CD4-positive, alpha-beta T cell treated with Interleukin-1 beta for 1 hour (primary cell): ENCODE measurements at regions not wholly inside any gene's neighbourhood (a gene's known extent, or its start where the extent isn't known, plus 50 kb on each side); places are given as distances from the start of the nearest gene placed in this dataset.
"Not testable (repeated sequence)": the region's sequence is repeated elsewhere in the genome, so short reads cannot be mapped to it uniquely, and the experiment has no call there.

Experiments
- DNase-seq, 2 donors: peaks; one replicate each; pipeline ENCODE4 v3.0.0-alpha.2; 2020 to 2022

DNA sequence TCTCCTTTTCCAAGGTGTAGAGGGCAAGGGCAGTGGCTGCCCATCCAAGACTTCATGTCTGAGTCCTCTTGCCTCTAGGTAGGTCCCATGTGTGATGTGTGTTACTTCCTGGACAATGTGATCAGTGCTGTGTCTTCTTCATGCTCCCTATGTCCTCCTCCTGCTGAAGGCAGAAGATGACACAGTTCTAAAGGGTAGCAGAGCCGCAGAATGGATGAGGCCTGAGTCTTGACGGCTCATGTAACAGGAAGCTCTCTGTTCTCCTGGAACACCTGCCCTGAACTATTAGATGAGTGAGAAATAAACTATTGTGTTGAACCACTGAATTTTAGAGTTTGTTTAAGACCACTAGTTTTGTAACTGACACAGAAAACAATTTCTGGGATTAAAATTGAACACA, 165.9 kb downstream of the NDFIP2 start:
- no peak for DNase-seq

DNA sequence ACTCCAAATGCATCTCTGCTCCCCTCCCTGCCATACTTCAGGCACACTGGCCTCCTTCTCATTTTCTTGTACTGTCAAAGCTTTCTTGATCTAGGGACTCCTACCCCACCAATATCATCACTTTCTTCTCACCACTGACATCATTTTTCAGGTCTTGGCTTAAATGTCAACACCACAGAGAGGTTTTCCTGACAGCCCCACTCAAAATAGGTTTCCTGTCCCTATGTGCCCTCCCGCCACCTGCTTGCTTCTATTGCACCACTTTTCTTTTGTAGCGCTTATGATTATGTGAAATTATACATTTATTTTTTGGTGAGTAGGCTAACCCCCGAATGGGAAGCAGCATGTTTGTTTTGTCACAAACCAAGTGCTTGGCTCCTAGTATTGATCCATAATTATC, 164.6 kb downstream of the NDFIP2 start:
- no peak for DNase-seq

DNA sequence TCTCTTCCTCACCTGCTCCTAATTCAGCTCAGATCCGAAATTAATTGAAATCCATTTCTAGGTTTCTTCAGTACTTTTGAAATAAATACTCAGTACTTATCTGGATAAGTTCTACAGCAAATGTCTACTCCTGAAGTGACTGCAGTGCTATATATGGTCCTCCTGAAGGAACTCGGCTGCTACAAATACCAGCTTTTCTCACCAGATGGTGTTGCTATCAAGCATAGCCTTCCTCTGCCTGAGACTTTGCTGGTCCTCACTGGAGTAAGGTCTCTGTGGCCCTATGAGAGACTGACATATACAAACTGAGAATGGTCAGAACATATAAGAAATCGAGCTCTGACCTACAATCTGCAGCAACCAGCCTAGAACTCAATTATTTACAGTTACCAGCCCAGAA, 161.6 kb downstream of the NDFIP2 start:
- no peak for DNase-seq

GRCh38 chr13:79637133-79637763, 156.3 kb downstream of the NDFIP2 start:
- DNase-seq, result no peak

DNA sequence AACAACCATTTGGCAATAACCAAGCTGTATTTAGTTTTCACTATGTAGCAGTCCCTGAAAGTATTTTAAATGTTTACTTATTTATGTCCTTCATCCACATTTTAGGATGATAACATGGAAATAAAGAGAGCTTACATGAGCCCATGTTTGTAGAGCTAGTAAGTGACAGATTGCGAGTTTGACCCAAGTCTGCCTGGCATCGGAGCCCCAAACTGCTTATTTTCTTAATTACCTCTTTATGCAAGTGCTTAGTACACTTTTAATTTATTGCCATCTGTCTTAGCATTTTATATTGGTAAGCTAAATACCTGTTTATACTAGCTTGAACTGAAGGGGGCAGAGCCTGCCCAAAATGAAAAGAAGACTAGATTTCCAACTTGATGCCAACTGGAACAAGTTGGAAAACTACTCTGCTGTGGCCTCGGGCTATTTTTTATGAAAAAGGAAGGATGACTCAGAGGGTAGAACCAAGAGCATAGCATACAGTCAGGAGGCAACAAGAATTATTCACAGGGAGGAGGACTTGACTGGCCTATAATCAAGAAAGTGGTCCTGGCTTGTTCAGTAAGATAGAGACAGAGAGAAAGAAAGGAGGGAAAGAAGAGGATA, 150.2 kb downstream of the NDFIP2 start:
- no peak for DNase-seq

GRCh38 chr13:79628463-79628862, 147.5 kb downstream of the NDFIP2 start:
- DNase-seq, result no peak

DNA sequence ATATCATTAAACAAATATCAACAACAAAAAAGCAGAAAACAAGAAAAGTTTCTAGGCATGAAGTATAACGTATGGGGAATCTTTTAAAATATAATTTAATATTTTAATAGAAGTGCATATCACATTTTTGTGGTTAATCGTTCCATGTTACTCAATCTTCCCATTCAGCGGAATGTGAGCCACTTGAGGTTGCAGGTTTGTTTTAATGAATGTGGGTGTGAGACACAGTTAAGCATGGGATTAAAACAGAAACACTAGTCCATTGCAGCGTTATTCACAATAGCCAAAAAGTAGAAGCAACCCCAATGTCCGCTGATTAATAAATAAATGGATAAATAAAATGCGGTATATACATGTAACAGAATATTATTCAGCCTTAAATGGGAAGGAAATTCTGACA, 146.0 kb downstream of the NDFIP2 start:
- DNase-seq, result no peak

DNA sequence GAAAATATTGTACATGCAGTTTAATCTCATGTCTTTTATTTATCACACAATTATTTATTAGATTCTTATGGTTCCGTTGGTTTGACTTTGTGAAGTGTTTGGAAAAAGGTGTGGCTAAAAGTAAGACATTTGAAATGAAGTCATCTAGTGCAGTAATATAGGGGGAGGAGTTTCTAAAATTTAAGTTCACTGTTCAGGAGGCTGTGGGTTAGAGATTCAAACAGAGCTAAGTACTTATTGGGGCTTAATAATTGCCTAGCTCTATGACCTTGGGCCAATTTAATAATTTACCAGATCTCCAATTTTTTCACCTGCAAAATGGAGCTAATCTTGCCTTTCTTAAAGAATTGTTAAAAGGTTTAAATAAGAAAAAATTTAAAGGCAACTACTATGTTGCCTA, 144.6 kb downstream of the NDFIP2 start:
- no peak for DNase-seq

GRCh38 chr13:79621902-79622301, 140.9 kb downstream of the NDFIP2 start:
- DNase-seq, result no peak

DNA sequence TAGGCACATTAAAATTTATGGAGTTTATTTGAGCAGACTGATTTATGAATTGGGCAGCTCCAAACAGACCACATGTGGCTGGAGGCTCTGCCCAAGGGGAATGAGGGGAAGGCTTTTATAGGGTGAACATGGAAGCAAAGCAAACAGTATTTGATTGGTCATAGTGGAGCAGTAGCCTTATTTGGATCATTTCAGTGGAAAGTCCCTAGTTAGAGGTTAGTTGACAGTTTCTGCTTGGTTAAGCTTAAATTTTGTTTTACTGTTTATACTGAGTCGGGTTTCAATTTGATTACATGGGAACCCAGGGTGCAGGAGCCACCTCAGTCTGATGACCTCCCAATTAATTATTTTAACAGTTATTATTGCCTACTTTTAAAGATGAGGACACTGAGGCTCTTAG, 140.5 kb downstream of the NDFIP2 start:
- no peak for DNase-seq

- no peak for DNase-seq
Measured at GRCh38 chr13:79614250-79614918, 133.4 kb downstream of the NDFIP2 start.

DNA sequence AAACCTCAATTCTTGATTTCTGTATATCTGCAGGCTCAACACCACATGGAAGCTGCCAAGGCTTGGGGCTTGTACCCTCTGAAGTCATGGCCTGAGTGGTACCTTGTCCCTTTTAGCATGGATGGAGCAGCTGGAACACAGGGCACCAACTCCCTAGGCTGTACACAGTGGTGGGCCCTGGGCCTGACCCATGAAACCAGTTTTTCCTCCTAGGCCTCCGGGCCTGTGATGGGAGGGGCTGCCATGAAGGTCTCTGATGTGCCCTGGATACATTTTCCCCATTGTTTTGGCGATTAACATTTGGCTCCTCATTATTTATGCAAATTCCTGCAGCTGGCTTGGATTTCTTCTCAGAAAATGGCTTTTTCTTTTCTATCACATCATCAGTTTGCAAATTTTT, 131.6 kb downstream of the NDFIP2 start:
- DNase-seq, result no peak

DNA sequence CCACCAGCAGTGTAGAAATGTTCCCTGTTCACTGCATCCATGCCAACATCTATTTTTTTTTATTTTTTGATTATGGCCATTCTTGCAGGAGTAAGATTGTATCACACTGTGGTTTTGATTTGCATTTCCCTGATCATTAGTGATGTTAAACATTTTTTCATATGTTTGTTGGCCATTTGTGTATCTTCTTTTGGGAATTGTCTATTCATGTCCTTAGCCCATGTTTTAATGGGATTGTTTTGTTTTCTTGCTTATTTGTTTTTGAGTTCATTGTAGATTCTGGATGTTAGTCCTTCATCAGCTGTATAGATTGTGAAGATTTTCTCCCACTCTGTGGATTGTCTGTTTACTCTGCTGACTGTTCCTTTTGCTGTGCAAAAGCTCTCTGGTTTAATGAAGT, 126.9 kb downstream of the NDFIP2 start:
- DNase-seq, result not testable (repeated sequence)
